Spleen (tissue), 7 donors: ENCODE measurements at regions not wholly inside any gene's neighbourhood (a gene's known extent, or its start where the extent isn't known, plus 50 kb on each side); places are given as distances from the start of the nearest gene placed in this dataset.

ENCODE experiments used
- POLR2A ChIP-seq, 3 donors: fragments of 450-650 bp; IDR thresholded peaks; one replicate each; pipeline ENCODE4 v1.5.1; 2017; ENCODE audit warnings: antibody characterized with exemption in 3 of 3, mild to moderate bottlenecking in 1 of 3
- TF ChIP-seq, protein P1 (sequence below), 11 experiments: fragments of 200-600 bp in 7 of 11; fragments of 450-650 bp in 4 of 11; sonication (generic) in 4 of 11; IDR thresholded peaks in 8 of 11; conservative IDR thresholded peaks in 3 of 11; 1 replicate in 7 of 11; 2 replicates in 4 of 11; pipeline versions ENCODE4 v1.4.0 to v1.8.0; 2016 to 2021; ENCODE audit warnings: antibody characterized with exemption in 11 of 11, inconsistent platforms in 4 of 11, mild to moderate bottlenecking in 1 of 11
- donor health status: DM: no; HTN: no; CAD: no; lungs with moderate emphysema.
- donor health status: DM: no; HTN: no; CAD: no.
- donor health status: DM: no; HTN: no; CAD: no.

DNA sequence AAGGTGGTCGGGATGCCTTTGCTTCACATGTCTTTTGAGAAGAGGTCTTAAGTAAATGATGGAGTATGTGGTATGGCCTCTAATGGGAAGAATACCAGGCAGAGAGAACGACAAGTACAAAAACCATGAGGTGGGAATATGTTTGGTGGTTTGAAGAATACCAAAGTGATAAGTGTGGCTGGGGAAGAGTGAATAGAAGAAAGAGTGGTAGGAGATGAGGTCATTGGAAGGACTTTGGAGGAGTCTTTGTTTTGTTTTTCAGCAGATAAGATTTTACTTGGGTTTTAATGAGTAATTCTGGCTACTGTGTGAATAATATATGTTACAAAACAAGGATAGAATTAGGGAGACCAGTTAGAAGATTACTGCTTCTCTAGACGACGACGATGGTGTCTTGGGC, 515.4 kb downstream of the RAB38 start:
- TF ChIP-seq, protein P1, sequence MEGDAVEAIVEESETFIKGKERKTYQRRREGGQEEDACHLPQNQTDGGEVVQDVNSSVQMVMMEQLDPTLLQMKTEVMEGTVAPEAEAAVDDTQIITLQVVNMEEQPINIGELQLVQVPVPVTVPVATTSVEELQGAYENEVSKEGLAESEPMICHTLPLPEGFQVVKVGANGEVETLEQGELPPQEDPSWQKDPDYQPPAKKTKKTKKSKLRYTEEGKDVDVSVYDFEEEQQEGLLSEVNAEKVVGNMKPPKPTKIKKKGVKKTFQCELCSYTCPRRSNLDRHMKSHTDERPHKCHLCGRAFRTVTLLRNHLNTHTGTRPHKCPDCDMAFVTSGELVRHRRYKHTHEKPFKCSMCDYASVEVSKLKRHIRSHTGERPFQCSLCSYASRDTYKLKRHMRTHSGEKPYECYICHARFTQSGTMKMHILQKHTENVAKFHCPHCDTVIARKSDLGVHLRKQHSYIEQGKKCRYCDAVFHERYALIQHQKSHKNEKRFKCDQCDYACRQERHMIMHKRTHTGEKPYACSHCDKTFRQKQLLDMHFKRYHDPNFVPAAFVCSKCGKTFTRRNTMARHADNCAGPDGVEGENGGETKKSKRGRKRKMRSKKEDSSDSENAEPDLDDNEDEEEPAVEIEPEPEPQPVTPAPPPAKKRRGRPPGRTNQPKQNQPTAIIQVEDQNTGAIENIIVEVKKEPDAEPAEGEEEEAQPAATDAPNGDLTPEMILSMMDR (IDR thresholded peaks at IDR 0.05 in 8 of 11, conservative IDR thresholded peaks at IDR 0.05 in 3 of 11) = no peak
- TF ChIP-seq POLR2A (IDR thresholded peaks at IDR 0.05) = no peak
